Ramos (cell line): ENCODE measurements at regions not wholly inside any gene's neighbourhood (a gene's known extent, or its start where the extent isn't known, plus 50 kb on each side); places are given as distances from the start of the nearest gene placed in this dataset.

ENCODE experiments used
- in situ Hi-C: fragments of 300-500 bp; cut with MboI; formaldehyde crosslinking; loops from one replicate; pipeline ENCODE4 v1.14.3; 2022; ENCODE audit warnings: low sequenced_read_pairs; ENCODE audit not compliant: unreplicated experiment

DNA sequence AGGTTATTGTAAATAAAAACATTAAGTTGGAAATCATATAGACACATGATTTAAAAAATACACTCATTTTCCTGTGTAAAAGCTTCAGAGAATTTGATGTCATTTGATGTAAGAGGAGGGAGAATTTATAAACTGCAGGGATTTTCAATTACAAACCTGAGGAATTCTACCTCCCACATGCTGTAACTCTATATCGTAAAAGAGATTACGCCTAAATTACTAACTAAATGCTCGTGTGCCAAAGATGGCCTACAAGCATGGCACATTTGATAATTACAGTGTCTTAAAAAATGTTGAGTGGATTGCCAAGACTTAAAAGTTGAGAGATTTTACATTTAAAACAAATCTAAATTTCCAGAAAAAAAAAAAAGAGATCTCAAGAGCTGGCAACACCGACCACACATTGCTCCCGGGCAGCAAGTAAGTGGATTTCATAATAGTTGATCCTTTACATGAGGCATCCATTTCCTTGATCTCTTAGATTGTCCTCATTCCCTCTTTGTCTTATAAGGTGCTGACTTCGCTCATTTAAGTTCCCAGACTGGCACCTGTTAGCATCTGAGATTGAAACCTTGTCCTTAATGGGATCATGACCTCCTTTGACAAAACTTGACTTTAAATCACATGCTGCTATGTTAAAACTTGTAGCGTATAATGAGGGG, 840.3 kb upstream of the ZEB2 start:
- in situ Hi-C loops = no loop called here

DNA sequence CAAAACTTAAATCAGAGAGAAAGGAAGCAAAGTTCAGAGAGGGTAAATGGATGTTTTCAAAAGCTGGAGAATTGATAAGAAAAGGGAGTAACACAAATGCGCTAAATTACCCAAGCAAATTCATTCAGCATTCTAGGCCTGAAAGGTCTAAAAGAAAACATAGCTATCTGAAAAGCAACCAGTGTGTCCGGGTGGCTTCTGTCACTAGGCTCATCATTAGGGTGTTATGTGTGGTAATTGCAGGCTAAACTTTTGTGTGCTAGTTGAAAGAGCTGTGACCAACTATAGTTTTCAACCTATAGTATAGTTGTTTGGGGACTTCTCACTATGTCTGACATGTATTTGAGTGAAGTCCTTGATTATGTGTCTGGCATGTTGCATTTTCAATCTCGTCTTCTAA, 839.6 kb upstream of the ZEB2 start:
- in situ Hi-C loops = no loop called here

DNA sequence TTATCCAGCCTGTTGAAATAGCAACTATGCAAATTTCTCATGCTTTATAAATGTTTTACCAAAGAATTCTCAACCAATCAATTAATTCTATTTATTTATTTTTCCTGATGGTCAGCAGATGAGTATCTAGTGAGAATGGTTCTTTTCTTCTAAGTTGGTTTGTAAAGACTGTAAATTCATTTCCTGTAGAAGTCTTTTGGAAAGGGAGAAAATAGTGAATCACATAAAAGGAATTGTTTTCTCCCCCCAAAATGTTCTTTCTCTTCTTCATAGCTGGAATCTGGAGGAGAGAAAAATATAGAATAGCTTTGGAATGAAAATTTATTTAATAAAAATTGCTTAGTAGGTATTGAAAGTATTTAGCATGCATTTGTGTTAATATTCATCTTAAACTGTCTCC, 836.1 kb upstream of the ZEB2 start:
- in situ Hi-C loops = no loop called here

DNA sequence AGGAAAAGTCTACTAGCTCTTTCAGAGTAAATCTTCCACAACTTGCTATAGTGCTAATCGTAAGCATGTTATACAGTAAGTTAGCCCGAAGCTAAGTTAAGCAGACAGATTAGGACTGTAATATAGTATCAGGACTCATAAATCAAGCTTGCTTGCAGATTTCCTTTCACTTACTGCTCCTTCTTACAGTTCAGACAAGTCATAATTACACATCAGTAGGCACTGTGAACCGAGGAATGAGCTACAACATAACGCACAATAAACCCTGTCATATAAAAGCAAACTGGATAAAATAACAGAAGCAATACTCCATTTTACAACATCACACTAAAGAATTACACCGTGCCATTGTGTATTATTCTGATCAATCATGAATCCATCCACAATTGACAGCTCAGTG, 832.6 kb upstream of the ZEB2 start:
- in situ Hi-C loops = no loop called here

DNA sequence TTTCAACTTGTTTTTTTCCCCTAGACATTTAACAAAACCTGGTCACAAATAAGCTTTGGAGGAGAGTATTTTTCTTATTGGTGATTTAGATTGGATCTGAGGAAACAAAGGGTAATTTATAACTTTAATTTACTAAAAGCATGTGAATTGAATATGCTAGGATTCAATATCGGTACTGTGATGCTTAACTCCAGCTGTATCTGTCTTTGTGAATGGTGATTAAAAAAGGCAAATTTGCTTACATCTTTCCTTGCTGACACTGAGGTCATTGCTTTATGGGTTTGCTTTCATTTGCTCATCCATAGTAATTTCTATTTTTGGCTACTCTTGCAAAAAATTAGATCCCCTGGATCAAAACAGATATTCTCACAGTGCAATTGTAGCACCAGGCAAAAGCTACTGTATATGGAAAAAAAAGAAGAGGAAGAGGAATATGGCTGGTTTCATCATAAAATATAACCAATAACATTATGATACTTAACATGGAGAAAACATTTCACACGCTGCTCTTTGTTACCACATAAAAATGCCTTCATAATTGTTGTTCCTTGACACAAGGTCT, 832.0 kb upstream of the ZEB2 start:
- in situ Hi-C loops = no loop called here

DNA sequence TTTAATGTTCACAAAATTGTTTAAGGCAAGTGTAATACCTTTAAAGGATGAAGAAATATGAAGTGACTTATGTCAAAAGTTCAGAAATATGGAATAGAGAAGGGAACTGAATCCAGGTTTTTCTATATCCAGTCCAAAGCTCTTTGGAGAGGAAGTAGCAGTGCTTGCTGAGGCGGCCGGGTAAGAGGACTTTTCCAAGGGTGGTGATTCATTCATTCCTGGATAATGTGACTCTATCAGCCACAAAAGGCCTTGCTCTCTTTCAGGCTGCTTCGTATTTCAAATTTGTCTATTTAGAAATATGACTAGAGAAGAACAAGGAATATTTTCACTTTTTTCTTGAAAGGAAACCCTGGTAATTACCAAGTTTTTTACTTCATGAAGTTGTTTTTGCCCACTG, 830.1 kb upstream of the ZEB2 start:
- in situ Hi-C loops = no loop called here

DNA sequence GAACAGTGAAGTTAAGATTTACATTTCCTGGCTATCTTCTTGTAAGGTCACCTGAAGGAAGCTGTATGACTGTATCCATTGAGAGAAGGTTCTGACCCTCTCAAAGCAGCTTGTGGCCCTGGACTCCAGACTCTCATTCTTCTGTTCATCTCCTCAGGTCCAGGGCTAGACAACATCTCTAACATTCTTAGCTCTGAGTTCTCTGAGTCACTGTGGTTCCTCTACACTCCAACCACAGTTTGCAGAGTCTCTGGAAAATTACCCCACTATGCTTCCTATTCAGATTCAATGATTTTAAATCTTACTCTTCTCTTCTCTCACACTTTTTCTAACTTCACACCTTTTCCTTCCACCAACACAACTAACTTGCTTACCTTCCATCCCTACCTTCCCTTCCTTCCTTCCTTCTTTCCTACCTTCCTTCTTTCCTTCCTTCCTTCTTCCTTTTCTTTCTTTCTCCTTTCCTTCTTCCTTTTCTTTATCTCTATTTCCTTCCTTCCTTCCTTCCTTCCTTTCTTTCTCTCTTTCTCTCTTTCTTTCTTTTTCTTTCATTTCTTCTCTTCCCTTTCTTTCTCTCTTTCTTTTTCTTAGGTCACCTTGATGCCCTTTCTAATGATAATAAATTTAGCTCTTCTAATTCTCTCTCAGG, 824.3 kb upstream of the ZEB2 start:
- in situ Hi-C loops = no loop called here

DNA sequence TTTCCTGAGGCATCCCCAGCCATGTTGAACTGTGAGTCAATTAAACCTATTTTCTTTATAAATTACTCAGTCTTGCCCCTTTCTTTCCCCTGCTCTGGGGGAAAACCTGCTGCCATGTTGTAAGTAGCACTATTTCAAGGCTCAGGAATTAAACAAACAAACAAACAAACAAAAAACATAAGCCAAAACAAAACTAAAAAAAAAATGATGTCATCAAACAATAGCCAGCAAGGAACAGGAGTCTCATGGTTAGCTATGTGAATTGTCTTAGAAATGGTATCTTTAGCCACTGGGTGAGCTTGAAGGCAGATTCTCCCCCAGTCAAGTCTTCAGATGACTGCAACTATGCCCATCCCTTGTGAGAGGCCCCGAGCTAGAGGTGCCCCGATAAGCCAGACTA, 823.4 kb upstream of the ZEB2 start:
- in situ Hi-C loops = no loop called here

DNA sequence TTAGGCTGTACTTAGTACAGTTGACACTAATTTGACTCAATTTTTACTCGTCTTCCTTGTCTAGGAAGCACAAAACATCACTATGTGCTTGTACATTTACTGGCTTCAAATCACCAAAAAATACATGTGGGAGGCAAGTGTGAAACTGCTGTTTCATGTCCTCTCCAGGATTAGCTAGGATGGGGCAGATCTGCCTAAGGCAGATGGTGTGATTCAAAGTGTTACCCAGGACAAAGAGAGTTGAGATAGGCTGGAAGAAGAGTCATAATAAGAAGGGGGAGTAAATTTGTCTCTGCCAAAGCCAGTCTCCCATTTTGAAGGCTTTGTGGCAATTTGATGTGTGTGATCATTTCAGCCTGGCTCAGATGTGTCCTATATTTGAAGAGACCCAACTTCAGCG, 821.6 kb upstream of the ZEB2 start:
- in situ Hi-C loops = no loop called here

DNA sequence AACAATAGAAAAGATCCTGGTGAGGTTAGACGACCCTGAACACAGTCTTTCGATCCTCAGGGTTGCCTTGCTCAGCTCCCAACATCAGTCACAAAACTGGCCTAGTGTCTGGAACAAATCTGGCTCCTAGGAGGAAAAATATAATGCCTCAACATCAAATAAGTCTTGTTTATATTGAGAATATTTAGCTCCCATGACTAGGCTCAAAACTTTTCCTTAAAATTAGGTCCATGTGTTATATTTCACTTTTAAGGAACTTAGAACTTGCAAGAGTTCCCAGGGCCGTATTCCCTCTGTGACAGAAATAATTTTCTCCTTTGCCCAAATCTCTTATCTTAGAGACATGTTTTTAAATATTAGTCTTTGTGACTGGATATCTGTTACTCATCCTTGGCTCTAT, 819.7 kb upstream of the ZEB2 start:
- in situ Hi-C loops = no loop called here

DNA sequence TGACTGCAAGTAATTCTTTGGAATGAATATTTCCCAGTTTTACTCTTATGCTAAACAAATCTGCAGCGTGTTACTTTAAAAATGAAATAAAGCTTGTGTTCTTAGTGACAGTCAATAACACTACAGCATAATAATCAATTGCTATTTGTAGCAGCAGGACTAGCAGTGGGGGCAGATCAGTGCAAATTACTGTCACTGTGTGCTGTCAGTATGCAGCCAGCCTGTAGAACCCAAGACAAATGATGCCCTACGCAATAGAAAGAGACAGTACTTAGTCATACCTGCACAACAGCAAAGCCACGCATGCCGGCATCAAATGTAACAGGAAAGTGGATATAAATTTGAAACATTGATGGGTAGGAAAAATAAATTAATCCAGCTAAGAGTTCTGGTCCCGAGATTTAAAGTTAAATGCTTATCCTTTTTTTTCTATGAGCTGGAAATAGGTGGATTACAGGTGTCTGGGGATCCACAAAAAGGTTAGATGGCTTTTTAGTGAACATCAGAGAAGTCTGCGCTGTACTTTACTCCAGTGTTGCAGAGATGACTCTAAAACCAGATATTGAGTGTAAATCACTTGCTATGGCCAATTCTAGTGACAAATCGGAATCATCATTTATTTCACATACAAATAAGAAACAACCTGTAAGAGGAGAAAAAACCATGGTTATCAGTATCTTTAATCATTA, 812.4 kb upstream of the ZEB2 start:
- in situ Hi-C loops = no loop called here

DNA sequence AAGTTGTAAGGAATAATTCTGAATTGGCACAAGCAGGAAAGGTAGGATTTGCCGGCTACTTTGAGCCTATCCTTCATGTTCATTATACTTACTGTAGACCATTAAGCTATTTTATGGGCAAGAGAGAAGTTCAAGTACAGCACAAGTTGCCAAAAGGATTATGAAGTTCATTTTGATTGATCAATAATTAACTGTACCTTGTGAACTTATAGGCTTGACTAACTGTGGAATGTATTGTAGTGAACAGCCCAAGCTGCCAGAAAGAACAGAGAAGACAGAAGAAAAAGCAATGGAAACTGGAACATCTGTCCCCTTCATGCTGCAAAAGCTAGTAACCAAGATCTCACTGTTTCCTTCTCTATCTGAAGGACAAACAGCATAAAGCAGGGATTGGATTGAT, 810.1 kb upstream of the ZEB2 start:
- in situ Hi-C loops = no loop called here

DNA sequence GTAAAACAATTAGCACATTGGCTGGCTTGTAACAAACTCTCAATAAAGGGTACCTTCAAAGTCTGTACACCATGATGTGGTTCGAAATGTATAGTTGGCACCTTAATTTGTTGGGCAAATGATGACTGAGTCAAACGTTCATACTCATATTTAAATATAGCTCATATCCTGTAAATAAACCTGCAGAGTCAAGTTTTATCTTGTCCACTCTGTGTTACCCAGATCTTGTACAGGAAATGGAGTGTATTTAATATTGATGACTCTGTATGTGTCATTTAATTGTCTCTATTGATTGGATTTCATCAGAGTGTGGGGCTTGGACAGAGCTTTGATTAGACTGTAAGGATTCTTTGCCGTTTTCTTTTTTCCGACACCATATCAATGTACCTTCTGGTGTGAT, 805.6 kb upstream of the ZEB2 start:
- in situ Hi-C loops = no loop called here

DNA sequence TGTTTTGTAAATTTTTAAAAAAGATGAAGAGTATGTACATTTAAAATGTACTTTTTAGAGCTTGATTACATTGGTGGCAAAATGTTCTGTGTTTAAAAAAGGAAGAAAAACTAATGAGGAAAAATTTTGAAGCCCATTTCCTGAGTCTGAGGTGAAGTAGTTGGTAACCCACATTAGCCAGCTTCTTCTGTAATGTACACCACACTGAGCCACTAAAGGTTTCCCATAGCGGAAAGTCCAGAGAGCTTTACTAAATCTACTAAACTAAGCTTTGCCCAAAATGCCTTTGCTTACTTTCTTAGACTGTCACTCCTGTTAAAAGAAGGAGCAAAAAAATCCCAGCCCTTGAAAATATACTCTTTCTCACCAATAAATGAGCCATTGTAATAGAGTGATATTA, 804.8 kb upstream of the ZEB2 start:
- in situ Hi-C loops = no loop called here

DNA sequence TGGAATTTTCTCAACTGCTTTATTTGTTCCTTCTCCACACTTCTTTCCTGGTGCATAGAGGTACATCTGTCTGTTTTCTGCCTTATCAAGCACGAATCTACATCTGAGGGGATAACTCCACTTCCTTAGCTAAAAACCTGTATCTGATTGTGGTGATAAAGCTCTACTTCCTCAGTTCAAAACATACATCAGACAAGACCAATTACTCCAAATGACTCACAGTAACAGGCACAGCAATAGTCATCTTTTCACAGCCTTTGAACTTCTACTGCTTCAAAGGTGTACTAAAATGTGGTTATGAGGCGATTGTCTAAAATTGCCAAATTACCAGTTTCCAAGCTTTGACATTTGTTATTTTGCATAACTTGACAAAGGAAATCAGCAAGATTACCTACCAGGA, 803.6 kb upstream of the ZEB2 start:
- in situ Hi-C loops = no loop called here

DNA sequence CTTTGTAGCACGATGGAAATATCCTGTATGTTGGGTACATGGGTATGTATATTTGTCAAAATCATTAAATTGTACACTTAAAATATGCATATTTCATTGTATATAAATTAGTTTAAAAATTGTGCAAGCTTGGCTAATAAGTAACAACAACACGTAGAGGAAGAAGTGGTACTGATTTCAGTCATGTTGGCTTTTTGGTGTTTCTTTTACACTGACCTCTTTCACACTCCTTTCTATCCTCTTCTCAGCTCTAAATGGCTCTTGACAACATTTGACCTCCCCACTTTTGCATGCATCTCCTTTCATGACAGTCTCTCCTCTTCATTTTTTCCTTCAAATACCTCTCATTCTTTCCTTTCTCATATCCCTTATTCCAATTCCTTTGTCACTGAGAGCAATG, 801.4 kb upstream of the ZEB2 start:
- in situ Hi-C loops = no loop called here

DNA sequence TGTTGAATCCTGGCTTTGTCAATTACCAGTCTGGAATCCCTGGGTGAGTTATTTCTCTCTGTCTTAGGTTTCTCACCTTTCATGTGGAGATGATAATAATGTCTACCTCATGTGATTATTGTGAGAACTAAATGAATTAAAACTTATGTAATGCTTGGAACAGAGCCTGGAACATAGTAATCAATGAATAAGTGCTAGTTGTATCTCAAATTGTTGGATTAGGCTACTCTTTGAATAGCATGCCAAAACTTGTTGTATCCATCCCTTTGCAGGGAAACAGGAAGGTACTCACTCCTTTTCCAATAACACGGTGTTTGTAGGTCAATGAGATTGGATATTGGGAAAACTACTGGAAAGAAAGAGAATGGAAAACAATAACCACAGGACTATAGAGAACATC, 796.6 kb upstream of the ZEB2 start:
- in situ Hi-C loops = no loop called here

DNA sequence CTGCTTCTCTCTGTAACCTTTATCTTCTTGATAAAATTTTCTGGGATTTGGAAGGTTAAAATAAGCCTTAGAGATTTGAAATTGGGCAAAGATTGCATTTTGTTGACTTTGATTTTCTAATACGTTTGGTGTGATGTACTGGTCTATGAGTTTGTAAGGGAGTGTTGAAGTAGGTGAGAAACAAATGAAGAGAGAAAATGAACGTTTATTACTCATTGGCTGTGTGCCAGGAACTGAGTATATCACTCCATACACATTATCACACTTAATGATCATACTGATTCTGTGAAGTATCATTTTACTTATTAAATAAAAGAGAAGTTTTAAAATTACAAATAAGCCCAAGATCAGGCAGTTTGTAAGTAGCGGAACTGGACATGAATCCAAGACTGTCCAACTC, 795.1 kb upstream of the ZEB2 start:
- in situ Hi-C loops = no loop called here

DNA sequence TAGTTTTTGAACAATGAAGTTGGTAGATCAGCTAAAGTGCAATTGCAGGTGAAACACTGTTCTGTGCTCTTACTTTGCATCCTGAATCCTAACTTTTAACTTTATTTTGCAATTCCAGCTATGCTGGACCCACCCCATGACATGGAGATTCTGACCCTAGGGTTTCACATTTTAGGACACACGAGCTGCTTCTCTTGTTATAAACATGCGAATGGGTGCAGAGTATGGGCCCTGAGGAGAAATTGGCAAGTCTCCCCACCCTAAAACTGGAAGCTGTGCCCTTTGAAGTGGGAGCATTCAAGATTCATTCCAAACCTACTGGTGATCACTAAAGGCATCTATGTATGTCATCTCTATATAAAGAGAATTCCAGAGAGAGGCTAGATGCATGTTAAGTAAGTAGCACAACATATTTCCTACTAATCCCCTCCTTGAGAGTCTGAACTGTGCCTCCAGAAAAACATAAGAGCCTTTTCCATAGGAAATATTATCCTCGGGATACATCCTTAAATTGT, 794.3 kb upstream of the ZEB2 start:
- in situ Hi-C loops = no loop called here

DNA sequence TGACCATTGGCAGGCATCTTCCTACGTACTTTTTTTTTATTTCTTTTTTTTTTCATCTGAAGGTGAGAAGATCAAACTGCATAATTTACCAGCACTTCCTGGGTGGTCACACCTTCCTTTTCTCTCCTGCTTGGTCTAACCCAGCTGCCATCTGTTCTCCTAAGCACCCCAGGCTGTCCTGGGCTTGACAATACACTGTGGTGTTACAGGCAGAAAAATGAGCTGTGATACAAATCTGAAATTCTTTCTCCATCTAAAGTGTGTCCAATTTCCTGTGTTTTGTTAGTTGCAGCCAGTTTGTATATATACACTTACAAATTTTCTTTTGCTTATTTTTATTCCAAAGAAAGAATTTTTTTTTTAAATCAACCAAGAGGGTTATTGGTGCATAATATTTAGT, 786.0 kb upstream of the ZEB2 start:
- in situ Hi-C loops = no loop called here

DNA sequence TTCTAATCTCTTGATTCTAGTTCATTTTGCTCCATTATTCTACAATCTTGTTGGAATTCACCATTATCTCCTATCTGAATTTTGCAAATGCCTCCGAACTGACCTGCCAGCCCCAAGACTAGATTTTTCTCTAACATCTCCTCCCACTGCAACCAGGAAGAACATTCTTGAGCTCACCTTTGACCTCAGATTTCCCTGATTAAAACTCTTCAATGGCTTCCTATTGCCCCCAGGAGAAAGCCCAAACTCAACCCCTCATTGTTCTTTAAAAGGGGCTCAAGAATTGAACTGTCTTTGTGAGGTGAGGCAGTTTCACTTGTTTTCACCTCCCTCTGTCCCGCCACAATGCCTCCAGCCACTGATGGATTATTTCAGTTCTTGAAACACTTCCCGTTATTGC, 784.6 kb upstream of the ZEB2 start:
- in situ Hi-C loops = no loop called here
